ENCODE measurements at regions not wholly inside any gene's neighbourhood (a gene's known extent, or its start where the extent isn't known, plus 50 kb on each side); places are given as distances from the start of the nearest gene placed in this dataset.

GRCh38 chr13:44758630-44759383 is 182.7 kb upstream of the TSC22D1 start:
- Histone ChIP-seq H3K27me3 (ENCODE audit: control insufficient read depth in 2 of 2, insufficient read depth in 1 of 2, low read length in 1 of 2) (no peaks in the 10 kb centered on the region), H3K4me1 (ENCODE audit: control insufficient read depth in 2 of 2, insufficient read depth in 2 of 2, low read length in 2 of 2) (no peaks in the 10 kb centered on the region), H3K27ac (ENCODE audit: low read depth in 1 of 2, low read length in 1 of 2) (peak overlapping the region; percentile 3 to 26), H3K9me3 (ENCODE audit: control insufficient read depth in 2 of 2, insufficient read depth in 1 of 2, low read length in 1 of 2) (no peaks in the 10 kb centered on the region), H3K36me3 (ENCODE audit: control insufficient read depth in 2 of 2, insufficient read depth in 2 of 2, low read length in 1 of 2) (no peaks in the 10 kb centered on the region), H3K4me3 (ENCODE audit: low read length in 2 of 2) (no peak overlapping the region)
- no peak for DNase-seq (ENCODE audit: low read depth in 6 of 9, low spot score in 9 of 9)
- 82% methylated on average over 11 of the region's 11 CpGs for WGBS

- H3K9me3 ChIP-seq (ENCODE audit: control insufficient read depth in 2 of 2, insufficient read depth in 1 of 2, low read length in 1 of 2): no peaks in the 10 kb centered on the region
Measured at GRCh38 chr13:44757671-44758070, 181.5 kb upstream of the TSC22D1 start.

GRCh38 chr13:44756276-44756810 is 180.2 kb upstream of the TSC22D1 start:
- Histone ChIP-seq H3K36me3 (ENCODE audit: control insufficient read depth in 2 of 2, insufficient read depth in 2 of 2, low read length in 1 of 2) (no peaks in the 10 kb centered on the region), H3K4me3 (ENCODE audit: low read length in 2 of 2) (no peak overlapping the region), H3K27ac (ENCODE audit: low read depth in 1 of 2, low read length in 1 of 2) (no peak overlapping the region), H3K27me3 (ENCODE audit: control insufficient read depth in 2 of 2, insufficient read depth in 1 of 2, low read length in 1 of 2) (no peaks in the 10 kb centered on the region), H3K4me1 (ENCODE audit: control insufficient read depth in 2 of 2, insufficient read depth in 2 of 2, low read length in 2 of 2) (no peaks in the 10 kb centered on the region), H3K9me3 (ENCODE audit: control insufficient read depth in 2 of 2, insufficient read depth in 1 of 2, low read length in 1 of 2) (no peaks in the 10 kb centered on the region)
- DNase-seq (ENCODE audit: low read depth in 6 of 9, low spot score in 9 of 9): no peak
- 88% methylated on average over 4 of the region's 4 CpGs for WGBS

More at GRCh38 chr13:44757671-44758070, 181.5 kb upstream of the TSC22D1 start:
- Histone ChIP-seq H3K36me3 (ENCODE audit: control insufficient read depth in 2 of 2, insufficient read depth in 2 of 2, low read length in 1 of 2) (no peaks in the 10 kb centered on the region), H3K4me1 (ENCODE audit: control insufficient read depth in 2 of 2, insufficient read depth in 2 of 2, low read length in 2 of 2) (no peaks in the 10 kb centered on the region), H3K27me3 (ENCODE audit: control insufficient read depth in 2 of 2, insufficient read depth in 1 of 2, low read length in 1 of 2) (no peaks in the 10 kb centered on the region), H3K4me3 (ENCODE audit: low read length in 2 of 2) (no peak overlapping the region), H3K27ac (ENCODE audit: low read depth in 1 of 2, low read length in 1 of 2) (no peak overlapping the region)
- DNase-seq (ENCODE audit: low read depth in 6 of 9, low spot score in 9 of 9): no peak
- WGBS: 96% methylated on average over 3 of the region's 3 CpGs

GRCh38 chr13:44755872-44756271 is 179.7 kb upstream of the TSC22D1 start:
- 97% methylated on average over 6 of the region's 6 CpGs for WGBS

GRCh38 chr13:44752164-44752563 is 176.0 kb upstream of the TSC22D1 start:
- H3K9me3 ChIP-seq (ENCODE audit: control insufficient read depth in 2 of 2, insufficient read depth in 1 of 2, low read length in 1 of 2): no peaks in the 10 kb centered on the region
- no peaks in the 10 kb centered on the region for H3K36me3 ChIP-seq (ENCODE audit: control insufficient read depth in 2 of 2, insufficient read depth in 2 of 2, low read length in 1 of 2)
- no peaks in the 10 kb centered on the region for H3K4me1 ChIP-seq (ENCODE audit: control insufficient read depth in 2 of 2, insufficient read depth in 2 of 2, low read length in 2 of 2)
- H3K27ac ChIP-seq (ENCODE audit: low read depth in 1 of 2, low read length in 1 of 2): no peak overlapping the region
- 96% methylated on average over 6 of the region's 6 CpGs for WGBS
- no peak overlapping the region for H3K4me3 ChIP-seq (ENCODE audit: low read length in 2 of 2)
- no peaks in the 10 kb centered on the region for H3K27me3 ChIP-seq (ENCODE audit: control insufficient read depth in 2 of 2, insufficient read depth in 1 of 2, low read length in 1 of 2)
- no peak for DNase-seq (ENCODE audit: low read depth in 6 of 9, low spot score in 9 of 9)

More at GRCh38 chr13:44755872-44756271, 179.7 kb upstream of the TSC22D1 start:
- no peak for DNase-seq (ENCODE audit: low read depth in 6 of 9, low spot score in 9 of 9)
- Histone ChIP-seq H3K4me3 (ENCODE audit: low read length in 2 of 2) (no peak overlapping the region), H3K27ac (ENCODE audit: low read depth in 1 of 2, low read length in 1 of 2) (no peak overlapping the region), H3K9me3 (ENCODE audit: control insufficient read depth in 2 of 2, insufficient read depth in 1 of 2, low read length in 1 of 2) (no peaks in the 10 kb centered on the region), H3K27me3 (ENCODE audit: control insufficient read depth in 2 of 2, insufficient read depth in 1 of 2, low read length in 1 of 2) (no peaks in the 10 kb centered on the region), H3K4me1 (ENCODE audit: control insufficient read depth in 2 of 2, insufficient read depth in 2 of 2, low read length in 2 of 2) (no peaks in the 10 kb centered on the region), H3K36me3 (ENCODE audit: control insufficient read depth in 2 of 2, insufficient read depth in 2 of 2, low read length in 1 of 2) (no peaks in the 10 kb centered on the region)

- Histone ChIP-seq H3K9me3 (ENCODE audit: control insufficient read depth in 2 of 2, insufficient read depth in 1 of 2, low read length in 1 of 2) (no peaks in the 10 kb centered on the region), H3K36me3 (ENCODE audit: control insufficient read depth in 2 of 2, insufficient read depth in 2 of 2, low read length in 1 of 2) (no peaks in the 10 kb centered on the region), H3K4me3 (ENCODE audit: low read length in 2 of 2) (no peak overlapping the region), H3K27ac (ENCODE audit: low read depth in 1 of 2, low read length in 1 of 2) (no peak overlapping the region), H3K4me1 (ENCODE audit: control insufficient read depth in 2 of 2, insufficient read depth in 2 of 2, low read length in 2 of 2) (no peaks in the 10 kb centered on the region), H3K27me3 (ENCODE audit: control insufficient read depth in 2 of 2, insufficient read depth in 1 of 2, low read length in 1 of 2) (no peaks in the 10 kb centered on the region)
- DNase-seq (ENCODE audit: low read depth in 6 of 9, low spot score in 9 of 9): no peak
- 95% methylated on average over 1 of the region's 1 CpG for WGBS
Measured at GRCh38 chr13:44750630-44751029, 174.5 kb upstream of the TSC22D1 start.

- Histone ChIP-seq H3K36me3 (ENCODE audit: control insufficient read depth in 2 of 2, insufficient read depth in 2 of 2, low read length in 1 of 2) (no peaks in the 10 kb centered on the region), H3K4me1 (ENCODE audit: control insufficient read depth in 2 of 2, insufficient read depth in 2 of 2, low read length in 2 of 2) (no peaks in the 10 kb centered on the region), H3K9me3 (ENCODE audit: control insufficient read depth in 2 of 2, insufficient read depth in 1 of 2, low read length in 1 of 2) (no peaks in the 10 kb centered on the region), H3K4me3 (ENCODE audit: low read length in 2 of 2) (no peak overlapping the region), H3K27me3 (ENCODE audit: control insufficient read depth in 2 of 2, insufficient read depth in 1 of 2, low read length in 1 of 2) (no peaks in the 10 kb centered on the region), H3K27ac (ENCODE audit: low read depth in 1 of 2, low read length in 1 of 2) (no peak overlapping the region)
- DNase-seq (ENCODE audit: low read depth in 6 of 9, low spot score in 9 of 9): no peak
- WGBS: 69% methylated on average over 2 of the region's 2 CpGs
Measured at GRCh38 chr13:44749906-44750305, 173.8 kb upstream of the TSC22D1 start.

- no peak overlapping the region for H3K27ac ChIP-seq (ENCODE audit: low read depth in 1 of 2, low read length in 1 of 2)
- no peaks in the 10 kb centered on the region for H3K9me3 ChIP-seq (ENCODE audit: control insufficient read depth in 2 of 2, insufficient read depth in 1 of 2, low read length in 1 of 2)
- no peak for DNase-seq (ENCODE audit: low read depth in 6 of 9, low spot score in 9 of 9)
- H3K36me3 ChIP-seq (ENCODE audit: control insufficient read depth in 2 of 2, insufficient read depth in 2 of 2, low read length in 1 of 2): no peaks in the 10 kb centered on the region
- H3K27me3 ChIP-seq (ENCODE audit: control insufficient read depth in 2 of 2, insufficient read depth in 1 of 2, low read length in 1 of 2): no peaks in the 10 kb centered on the region
- no peaks in the 10 kb centered on the region for H3K4me1 ChIP-seq (ENCODE audit: control insufficient read depth in 2 of 2, insufficient read depth in 2 of 2, low read length in 2 of 2)
- WGBS: 93% methylated on average over 1 of the region's 1 CpG
- H3K4me3 ChIP-seq (ENCODE audit: low read length in 2 of 2): no peak overlapping the region
Measured at GRCh38 chr13:44748439-44748838, 172.3 kb upstream of the TSC22D1 start.

- Histone ChIP-seq H3K4me3 (ENCODE audit: low read length in 2 of 2) (no peak overlapping the region), H3K27ac (ENCODE audit: low read depth in 1 of 2, low read length in 1 of 2) (no peak overlapping the region), H3K4me1 (ENCODE audit: control insufficient read depth in 2 of 2, insufficient read depth in 2 of 2, low read length in 2 of 2) (no peaks in the 10 kb centered on the region), H3K36me3 (ENCODE audit: control insufficient read depth in 2 of 2, insufficient read depth in 2 of 2, low read length in 1 of 2) (no peaks in the 10 kb centered on the region), H3K9me3 (ENCODE audit: control insufficient read depth in 2 of 2, insufficient read depth in 1 of 2, low read length in 1 of 2) (no peaks in the 10 kb centered on the region), H3K27me3 (ENCODE audit: control insufficient read depth in 2 of 2, insufficient read depth in 1 of 2, low read length in 1 of 2) (no peaks in the 10 kb centered on the region)
- WGBS: 86% methylated on average over 4 of the region's 4 CpGs
- DNase-seq (ENCODE audit: low read depth in 6 of 9, low spot score in 9 of 9): no peak
Measured at GRCh38 chr13:44747179-44747578, 171.0 kb upstream of the TSC22D1 start.
